SK-N-SH treated with all-trans-retinoic acid at 6 μM for 48 hours (cell line): ENCODE measurements at regions not wholly inside any gene's neighbourhood (a gene's known extent, or its start where the extent isn't known, plus 50 kb on each side); places are given as distances from the start of the nearest gene placed in this dataset.

ENCODE experiments used
- SNAI2 ChIP-seq: fragments of 250-450 bp; sonication (Bioruptor Pico); IDR thresholded peaks from 2 replicates; pipeline ENCODE4 v1.5.0; 2020; ENCODE audit warnings: mild to moderate bottlenecking, moderate library complexity
- ZFP3 ChIP-seq: fragments of 250-450 bp; sonication (Bioruptor Pico); IDR thresholded peaks from 2 replicates; pipeline ENCODE4 v1.5.0; 2020; ENCODE audit warnings: mild to moderate bottlenecking, moderate library complexity
- ZFP30 ChIP-seq: fragments of 450-650 bp; formaldehyde crosslinking; IDR thresholded peaks from 2 replicates; pipeline ENCODE4 v1.5.0; 2022; ENCODE audit warnings: mild to moderate bottlenecking, moderate library complexity

GRCh38 chr11:44404301-44404700 is 94.4 kb upstream of the ALX4 start:
- TF ChIP-seq ZFP30 (CRISPR knock-in tag), result no peak
- TF ChIP-seq ZFP3 (CRISPR knock-in tag), result no peak
- TF ChIP-seq SNAI2 (CRISPR knock-in tag), result no peak
